B cell (primary cell): ENCODE measurements at regions not wholly inside any gene's neighbourhood (a gene's known extent, or its start where the extent isn't known, plus 50 kb on each side); places are given as distances from the start of the nearest gene placed in this dataset.

Experiments used
- ATAC-seq: fragments of 200-7000 bp; cut with Tn5 transposase; one replicate; pipeline ENCODE4 v1.10.0; 2021; ENCODE audit warnings: low read depth, mild to moderate bottlenecking, moderate number of reproducible peaks, moderate library complexity
- CTCF ChIA-PET: fragments of 350-600 bp; sonication (Branson Sonifier 250); formaldehyde crosslinking; loops from one replicate; lab custom pipeline; 2021; ENCODE audit warnings: antibody characterized with exemption, inconsistent platforms; lab: Charles Lee
- POLR2A ChIA-PET: fragments of 350-600 bp; sonication (Branson Sonifier 250); formaldehyde crosslinking; loops from one replicate; lab custom pipeline; 2021; ENCODE audit warnings: antibody characterized with exemption; lab: Charles Lee
- DNase-seq: peaks from one replicate; pipeline ENCODE4 v3.0.0; 2013
- H2AFZ ChIP-seq: 2 replicates; pipeline ENCODE4 v1.6.1; 2012; ENCODE audit warnings: mild to moderate bottlenecking, low read depth, low read length; ENCODE audit not compliant: insufficient read depth, poor library complexity, severe bottlenecking
- H3K27ac ChIP-seq, 2 donors: 1 replicate in 1 of 2; 2 replicates in 1 of 2; pipeline ENCODE4 v1.5.1; 2012 to 2013; ENCODE audit warnings: low read length in 2 of 2, mild to moderate bottlenecking in 2 of 2, moderate library complexity in 1 of 2
- H3K27me3 ChIP-seq, 4 experiments: fragments of 200-600 bp in 1 of 4; sonication (generic) in 1 of 4; replicated peaks in 1 of 4; 1 replicate in 2 of 4; 2 replicates in 2 of 4; pipeline versions ENCODE4 v1.6.1 to v1.7.0; 2013 to 2016; ENCODE audit warnings: low read length in 3 of 4, mild to moderate bottlenecking in 2 of 4, mixed read lengths in 1 of 4, moderate library complexity in 1 of 4; ENCODE audit not compliant: insufficient read depth in 4 of 4, control insufficient read depth in 3 of 4; ENCODE audit errors: control extremely low read depth in 1 of 4
- H3K36me3 ChIP-seq, 2 experiments: replicated peaks in 1 of 2; 1 replicate in 1 of 2; 2 replicates in 1 of 2; pipeline versions ENCODE4 v1.6.1 to v1.7.1; 2013; ENCODE audit warnings: low read length in 1 of 2; ENCODE audit not compliant: insufficient read depth in 2 of 2, control insufficient read depth in 1 of 2; ENCODE audit errors: control extremely low read depth in 1 of 2, extremely low read depth in 1 of 2
- H3K4me1 ChIP-seq, 2 donors: fragments of 200-600 bp in 1 of 2; sonication (generic) in 1 of 2; 1 replicate in 1 of 2; 2 replicates in 1 of 2; pipeline versions ENCODE4 v1.5.1 to v1.6.1; 2013 to 2017; ENCODE audit warnings: low read length in 2 of 2; ENCODE audit not compliant: control insufficient read depth in 2 of 2, insufficient read depth in 2 of 2
- H3K4me2 ChIP-seq: replicated peaks from 2 replicates; pipeline ENCODE3; 2012; ENCODE audit warnings: mild to moderate bottlenecking, low read depth, low read length; ENCODE audit not compliant: poor library complexity, severe bottlenecking
- H3K4me3 ChIP-seq, 5 experiments: fragments of 200-600 bp in 1 of 5; sonication (generic) in 1 of 5; 1 replicate in 3 of 5; 2 replicates in 2 of 5; pipeline versions ENCODE4 v1.5.1 to v1.7.0; 2011 to 2016; ENCODE audit warnings: low read length in 4 of 5, mild to moderate bottlenecking in 4 of 5, low read depth in 2 of 5, control low read depth in 1 of 5, moderate library complexity in 1 of 5; ENCODE audit not compliant: insufficient read depth in 1 of 5; ENCODE audit errors: control extremely low read depth in 1 of 5, extremely low read depth in 1 of 5
- H3K79me2 ChIP-seq: fragments of 200-600 bp; sonication (generic); one replicate; pipeline ENCODE4 v1.6.0; 2016; ENCODE audit warnings: low read length; ENCODE audit not compliant: control insufficient read depth, insufficient read depth
- H3K9ac ChIP-seq: fragments of 200-600 bp; sonication (generic); 2 replicates; pipeline ENCODE4 v1.6.1; 2017; ENCODE audit warnings: mild to moderate bottlenecking, low read length, moderate library complexity
- H3K9me3 ChIP-seq, 3 donors: one replicate each; pipeline versions ENCODE4 v1.6.1 to v1.7.1; 2013; ENCODE audit warnings: low read length in 2 of 3; ENCODE audit not compliant: control insufficient read depth in 2 of 3, insufficient read depth in 1 of 3; ENCODE audit errors: control extremely low read depth in 1 of 3
- H4K20me1 ChIP-seq: 2 replicates; pipeline ENCODE4 v1.6.0; 2012; ENCODE audit warnings: mild to moderate bottlenecking, low read length; ENCODE audit not compliant: insufficient read depth, control insufficient read depth, poor library complexity, severe bottlenecking
- H3K27ac Mint-ChIP-seq: one replicate; pipeline ENCODE4 v1.8.0; 2021; ENCODE audit warnings: mixed read lengths
- H3K27me3 Mint-ChIP-seq: one replicate; pipeline ENCODE4 v1.8.0; 2021; ENCODE audit warnings: mixed read lengths
- H3K4me1 Mint-ChIP-seq: one replicate; pipeline ENCODE4 v1.8.0; 2021; ENCODE audit warnings: mixed read lengths
- H3K4me3 Mint-ChIP-seq: one replicate; pipeline ENCODE4 v1.8.0; 2021; ENCODE audit warnings: mixed read lengths
- H3K9me3 Mint-ChIP-seq: one replicate; pipeline ENCODE4 v1.8.0; 2022; ENCODE audit warnings: mixed read lengths; ENCODE audit not compliant: insufficient read depth
- CTCF ChIP-seq: fragments of 200-600 bp; IDR thresholded peaks from one replicate; pipeline ENCODE4 v1.8.0; 2022; ENCODE audit warnings: antibody characterized with exemption, mild to moderate bottlenecking
- EZH2 ChIP-seq: IDR thresholded peaks from 2 replicates; pipeline ENCODE4 v1.6.1; 2012; ENCODE audit warnings: borderline replicate concordance, low read depth, mild to moderate bottlenecking, moderate library complexity, low read length; ENCODE audit not compliant: insufficient read depth, poor library complexity, severe bottlenecking
- WGBS: methylation state at CpG from one replicate; pipeline ENCODE4 v1.1.5; 2013; ENCODE audit warnings: missing lambda C conversion rate; ENCODE audit not compliant: insufficient coverage; 5-methylcytosine and 5-hydroxymethylcytosine counted together
- intact Hi-C: fragments of 100-400 bp; cut with micrococcal nuclease; formaldehyde crosslinking; loops from one replicate; pipeline ENCODE4 v1.10.0; 2022

GRCh38 chr2:211281430-211282073 is 725.2 kb downstream of the CPS1 start:
- H3K9me3 Mint-ChIP-seq = no peaks in the 10 kb centered on the region
- CTCF ChIA-PET = no interaction called here
- Histone ChIP-seq H3K36me3 (no peaks in the 10 kb centered on the region), H3K4me1 (no peaks in the 10 kb centered on the region), H3K9ac (no peak overlapping the region), H3K4me2 (no peak overlapping the region), H3K4me3 (no peak overlapping the region), H3K9me3 (no peaks in the 10 kb centered on the region), H3K79me2 (no peaks in the 10 kb centered on the region), H3K27me3 (no peaks in the 10 kb centered on the region), H2AFZ (no peak overlapping the region), H4K20me1 (no peaks in the 10 kb centered on the region), H3K27ac (no peak overlapping the region)
- intact Hi-C loops = no loop called here
- 83% methylated on average over 2 of the region's 2 CpGs for whole genome bisulfite sequencing
- TF ChIP-seq CTCF (no peak), EZH2 (no peak)
- H3K4me3 Mint-ChIP-seq = no peak overlapping the region
- no peaks in the 10 kb centered on the region for H3K27me3 Mint-ChIP-seq
- POLR2A ChIA-PET = no interaction called here
- no peak for DNase-seq
- ATAC-seq = no peak
- H3K4me1 Mint-ChIP-seq = no peaks in the 10 kb centered on the region
- no peak overlapping the region for H3K27ac Mint-ChIP-seq

- TF ChIP-seq CTCF = no peak
- no peak for TF ChIP-seq EZH2
- DNase-seq (no peak), ATAC-seq (no peak)
- ChIA-PET CTCF (no interaction called here), POLR2A (no interaction called here)
- no peak overlapping the region for H3K27ac ChIP-seq
- H3K4me3 Mint-ChIP-seq = no peak overlapping the region
- no peak overlapping the region for H3K4me3 ChIP-seq
- H3K4me1 Mint-ChIP-seq = no peaks in the 10 kb centered on the region
- H3K9me3 Mint-ChIP-seq = no peaks in the 10 kb centered on the region
- no peaks in the 10 kb centered on the region for H3K9me3 ChIP-seq
- no peaks in the 10 kb centered on the region for H3K36me3 ChIP-seq
- no peak overlapping the region for H3K4me2 ChIP-seq
- H3K9ac ChIP-seq = no peak overlapping the region
- no peaks in the 10 kb centered on the region for H3K27me3 Mint-ChIP-seq
- H4K20me1 ChIP-seq = no peaks in the 10 kb centered on the region
- no peaks in the 10 kb centered on the region for H3K27me3 ChIP-seq
- no peak overlapping the region for H3K27ac Mint-ChIP-seq
- intact Hi-C loops = no loop called here
- 71% methylated on average over 1 of the region's 4 CpGs for WGBS
- H2AFZ ChIP-seq = no peak overlapping the region
- no peaks in the 10 kb centered on the region for H3K79me2 ChIP-seq
- H3K4me1 ChIP-seq = no peaks in the 10 kb centered on the region
Observed at GRCh38 chr2:211302676-211303075, 746.3 kb downstream of the CPS1 start.
